CD14-positive monocyte (primary cell): ENCODE measurements at regions not wholly inside any gene's neighbourhood (a gene's known extent, or its start where the extent isn't known, plus 50 kb on each side); places are given as distances from the start of the nearest gene placed in this dataset.

ENCODE experiments used
- DNase-seq, 3 donors: peaks; one replicate each; pipeline ENCODE4 v3.0.0-alpha.2; 2011 to 2022
- H2AFZ ChIP-seq: 2 replicates; pipeline ENCODE4 v1.6.0; 2012; ENCODE audit warnings: mild to moderate bottlenecking, low read depth, low read length, inconsistent platforms; ENCODE audit not compliant: insufficient read depth, poor library complexity, severe bottlenecking
- H3K27ac ChIP-seq, 2 donors: 1 replicate in 1 of 2; 2 replicates in 1 of 2; pipeline ENCODE4 v1.5.1; 2012 to 2013; ENCODE audit warnings: low read length in 2 of 2, control low read depth in 1 of 2, inconsistent platforms in 1 of 2, low read depth in 1 of 2, mild to moderate bottlenecking in 1 of 2
- H3K27me3 ChIP-seq, 2 donors: one replicate each; pipeline versions ENCODE4 v1.6.0 to v1.6.1; 2011 to 2013; ENCODE audit warnings: low read length in 2 of 2; ENCODE audit not compliant: control insufficient read depth in 2 of 2, insufficient read depth in 2 of 2
- H3K36me3 ChIP-seq, 2 donors: replicated peaks in 1 of 2; 1 replicate in 1 of 2; 2 replicates in 1 of 2; pipeline versions ENCODE4 v1.5.1 to v1.6.1; 2012 to 2013; ENCODE audit warnings: low read length in 2 of 2, control low read depth in 1 of 2, inconsistent platforms in 1 of 2, mild to moderate bottlenecking in 1 of 2; ENCODE audit not compliant: insufficient read depth in 2 of 2, control insufficient read depth in 1 of 2
- H3K4me1 ChIP-seq, 2 donors: 1 replicate in 1 of 2; 2 replicates in 1 of 2; pipeline versions ENCODE4 v1.5.1 to v1.6.1; 2012 to 2013; ENCODE audit warnings: low read length in 2 of 2, control low read depth in 1 of 2, inconsistent platforms in 1 of 2, mild to moderate bottlenecking in 1 of 2, moderate library complexity in 1 of 2; ENCODE audit not compliant: insufficient read depth in 2 of 2, control insufficient read depth in 1 of 2
- H3K4me2 ChIP-seq: replicated peaks from 2 replicates; pipeline ENCODE3; 2012; ENCODE audit warnings: low read length, moderate library complexity, mild to moderate bottlenecking; ENCODE audit not compliant: poor library complexity, severe bottlenecking; ENCODE audit errors: extremely low read depth
- H3K4me3 ChIP-seq, 3 experiments: fragments of 200-600 bp in 1 of 3; sonication (generic) in 1 of 3; replicated peaks in 1 of 3; 1 replicate in 2 of 3; 2 replicates in 1 of 3; pipeline ENCODE4 v1.5.1; 2011 to 2013; ENCODE audit warnings: low read length in 3 of 3, mild to moderate bottlenecking in 3 of 3, control low read depth in 2 of 3, low read depth in 2 of 3, inconsistent platforms in 1 of 3, moderate library complexity in 1 of 3
- H3K79me2 ChIP-seq: 2 replicates; pipeline ENCODE4 v1.6.0; 2012; ENCODE audit warnings: mild to moderate bottlenecking, control low read depth, inconsistent platforms, low read length, moderate library complexity; ENCODE audit not compliant: insufficient read depth
- H3K9ac ChIP-seq: 2 replicates; pipeline ENCODE4 v1.6.0; 2017; ENCODE audit warnings: low read length, mild to moderate bottlenecking; ENCODE audit not compliant: insufficient read depth, poor library complexity, severe bottlenecking
- H3K9me3 ChIP-seq, 2 donors: replicated peaks in 1 of 2; 1 replicate in 1 of 2; 2 replicates in 1 of 2; pipeline versions ENCODE4 v1.5.1 to v1.6.1; 2012 to 2013; ENCODE audit warnings: low read length in 2 of 2, control low read depth in 1 of 2; ENCODE audit not compliant: control insufficient read depth in 1 of 2, insufficient read depth in 1 of 2
- H4K20me1 ChIP-seq: 2 replicates; pipeline ENCODE4 v1.6.0; 2012; ENCODE audit warnings: mild to moderate bottlenecking, low read length, control low read depth, moderate library complexity; ENCODE audit not compliant: insufficient read depth
- H3K27ac Mint-ChIP-seq, 7 donors: one replicate each; pipeline ENCODE4 v1.8.0; 2020; ENCODE audit warnings: mild to moderate bottlenecking in 7 of 7, mixed read lengths in 7 of 7, moderate library complexity in 6 of 7, inconsistent platforms in 2 of 7
- H3K27me3 Mint-ChIP-seq, 3 donors: one replicate each; pipeline ENCODE4 v1.8.0; 2021 to 2022; ENCODE audit warnings: low read depth in 3 of 3, mild to moderate bottlenecking in 3 of 3, mixed read lengths in 3 of 3, moderate library complexity in 3 of 3, inconsistent platforms in 1 of 3
- H3K36me3 Mint-ChIP-seq, 2 donors: one replicate each; pipeline ENCODE4 v1.8.0; 2020; ENCODE audit warnings: mixed read lengths in 2 of 2, inconsistent platforms in 1 of 2, mild to moderate bottlenecking in 1 of 2
- H3K4me1 Mint-ChIP-seq: one replicate; pipeline ENCODE4 v1.8.0; 2020; ENCODE audit warnings: mild to moderate bottlenecking, mixed read lengths
- H3K4me3 Mint-ChIP-seq, 2 donors: one replicate each; pipeline ENCODE4 v1.8.0; 2020; ENCODE audit warnings: mild to moderate bottlenecking in 2 of 2, mixed read lengths in 2 of 2, moderate library complexity in 1 of 2
- H3K9me3 Mint-ChIP-seq, 7 donors: one replicate each; pipeline ENCODE4 v1.8.0; 2020 to 2022; ENCODE audit warnings: mixed read lengths in 7 of 7, mild to moderate bottlenecking in 6 of 7, moderate library complexity in 6 of 7, inconsistent platforms in 2 of 7
- WGBS: methylation state at CpG from one replicate; pipeline ENCODE4 v1.1.5; 2013; ENCODE audit warnings: missing lambda C conversion rate; ENCODE audit not compliant: insufficient coverage; 5-methylcytosine and 5-hydroxymethylcytosine counted together
- intact Hi-C, 2 donors: fragments of 100-400 bp; cut with micrococcal nuclease; formaldehyde crosslinking; loops; one replicate each; pipeline versions ENCODE4 v1.15.0 to v1.15.1; 2023
- TF ChIP-seq, protein P1 (sequence below): fragments of 200-600 bp; IDR thresholded peaks from one replicate; pipeline ENCODE4 v1.8.0; 2022; ENCODE audit warnings: antibody characterized with exemption, mild to moderate bottlenecking

- H3K27me3 ChIP-seq, result no peaks in the 10 kb centered on the region
- DNase-seq, result no peak
- H3K27ac ChIP-seq, result no peak overlapping the region
- H3K4me2 ChIP-seq, result no peak overlapping the region
- Mint-ChIP-seq H3K4me1 (no peaks in the 10 kb centered on the region), H3K27ac (no peak overlapping the region), H3K9me3 (peaks cover 0 to 3% (median 0%) of the 10 kb centered on the region in 7 donors), H3K27me3 (peaks cover 0 to 3% (median 0%) of the 10 kb centered on the region in 3 donors), H3K36me3 (no peaks in the 10 kb centered on the region), H3K4me3 (no peak overlapping the region)
- no peaks in the 10 kb centered on the region for H3K9me3 ChIP-seq
- H3K79me2 ChIP-seq, result no peaks in the 10 kb centered on the region
- no peaks in the 10 kb centered on the region for H3K4me1 ChIP-seq
- no peak overlapping the region for H3K4me3 ChIP-seq
- H2AFZ ChIP-seq, result no peak overlapping the region
- H3K9ac ChIP-seq, result no peak overlapping the region
- intact Hi-C loops, result no loop called here
- no peaks in the 10 kb centered on the region for H3K36me3 ChIP-seq
- no peaks in the 10 kb centered on the region for H4K20me1 ChIP-seq
- TF ChIP-seq, protein P1, sequence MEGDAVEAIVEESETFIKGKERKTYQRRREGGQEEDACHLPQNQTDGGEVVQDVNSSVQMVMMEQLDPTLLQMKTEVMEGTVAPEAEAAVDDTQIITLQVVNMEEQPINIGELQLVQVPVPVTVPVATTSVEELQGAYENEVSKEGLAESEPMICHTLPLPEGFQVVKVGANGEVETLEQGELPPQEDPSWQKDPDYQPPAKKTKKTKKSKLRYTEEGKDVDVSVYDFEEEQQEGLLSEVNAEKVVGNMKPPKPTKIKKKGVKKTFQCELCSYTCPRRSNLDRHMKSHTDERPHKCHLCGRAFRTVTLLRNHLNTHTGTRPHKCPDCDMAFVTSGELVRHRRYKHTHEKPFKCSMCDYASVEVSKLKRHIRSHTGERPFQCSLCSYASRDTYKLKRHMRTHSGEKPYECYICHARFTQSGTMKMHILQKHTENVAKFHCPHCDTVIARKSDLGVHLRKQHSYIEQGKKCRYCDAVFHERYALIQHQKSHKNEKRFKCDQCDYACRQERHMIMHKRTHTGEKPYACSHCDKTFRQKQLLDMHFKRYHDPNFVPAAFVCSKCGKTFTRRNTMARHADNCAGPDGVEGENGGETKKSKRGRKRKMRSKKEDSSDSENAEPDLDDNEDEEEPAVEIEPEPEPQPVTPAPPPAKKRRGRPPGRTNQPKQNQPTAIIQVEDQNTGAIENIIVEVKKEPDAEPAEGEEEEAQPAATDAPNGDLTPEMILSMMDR, result no peak
Observed at GRCh38 chr6:130309028-130309427, 56.8 kb upstream of the TMEM200A start.

- no peaks in the 10 kb centered on the region for H3K9me3 ChIP-seq
- no peak overlapping the region for H3K27ac Mint-ChIP-seq
- H3K4me1 Mint-ChIP-seq, result no peaks in the 10 kb centered on the region
- H3K36me3 Mint-ChIP-seq, result no peaks in the 10 kb centered on the region
- no peak overlapping the region for H3K4me2 ChIP-seq
- H3K9ac ChIP-seq, result no peak overlapping the region
- H3K9me3 Mint-ChIP-seq, result peaks cover 0 to 3% (median 0%) of the 10 kb centered on the region in 7 donors
- no peaks in the 10 kb centered on the region for H3K79me2 ChIP-seq
- H3K27me3 Mint-ChIP-seq, result peaks cover 0 to 3% (median 0%) of the 10 kb centered on the region in 3 donors
- H4K20me1 ChIP-seq, result no peaks in the 10 kb centered on the region
- no peak for DNase-seq
- H3K4me1 ChIP-seq, result no peaks in the 10 kb centered on the region
- WGBS, result no CpG with 5 or more reads among the region's 1 CpG
- TF ChIP-seq, protein P1, result no peak
- H3K4me3 ChIP-seq, result no peak overlapping the region
- intact Hi-C loops, result no loop called here
- H3K36me3 ChIP-seq, result no peaks in the 10 kb centered on the region
- H3K4me3 Mint-ChIP-seq, result no peak overlapping the region
- H3K27me3 ChIP-seq, result no peaks in the 10 kb centered on the region
- no peak overlapping the region for H3K27ac ChIP-seq
- no peak overlapping the region for H2AFZ ChIP-seq
Observed at GRCh38 chr6:130307752-130308361, 58.0 kb upstream of the TMEM200A start.
